ENCODE measurements at regions not wholly inside any gene's neighbourhood (a gene's known extent, or its start where the extent isn't known, plus 50 kb on each side); places are given as distances from the start of the nearest gene placed in this dataset.

DNA sequence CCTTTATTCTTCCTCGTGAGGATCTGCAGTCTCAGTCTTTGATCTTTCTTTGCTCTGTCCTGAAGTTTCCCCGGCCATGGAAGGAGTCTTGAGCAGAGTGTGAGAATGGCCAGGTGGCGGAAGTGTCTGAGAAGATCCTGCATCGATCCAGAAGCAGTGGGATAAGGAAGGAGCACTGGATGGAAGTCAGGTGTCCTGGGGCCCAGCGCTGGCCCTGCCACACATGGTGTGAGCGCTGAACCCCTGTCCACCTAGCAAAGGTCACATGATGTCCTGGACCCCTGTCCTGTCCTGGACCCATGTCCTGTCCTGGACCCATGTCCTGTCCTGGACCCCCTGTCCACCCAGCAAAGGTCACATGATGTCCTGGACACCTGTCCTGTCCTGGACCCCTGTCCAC, 111.8 kb upstream of the MED13L start:
- Histone ChIP-seq H3K9ac (ENCODE audit: insufficient read depth in 1 of 2, low read length in 2 of 2) (no peak overlapping the region), H3K27ac (ENCODE audit: low read depth in 1 of 2, low read length in 1 of 2) (no peak overlapping the region), H3K4me1 (ENCODE audit: control insufficient read depth in 5 of 5, insufficient read depth in 5 of 5, low read length in 5 of 5) (peaks cover 0 to 8% (median 0%) of the 10 kb centered on the region in 5 donors), H3K36me3 (ENCODE audit: control insufficient read depth in 4 of 4, insufficient read depth in 4 of 4, low read length in 4 of 4) (no peaks in the 10 kb centered on the region), H3K4me3 (no peak overlapping the region), H3K9me3 (ENCODE audit: control insufficient read depth in 4 of 4, insufficient read depth in 3 of 4, low read length in 3 of 4) (peaks cover 0 to 4% (median 0%) of the 10 kb centered on the region in 4 donors), H3K27me3 (ENCODE audit: control insufficient read depth in 3 of 3, insufficient read depth in 3 of 3, low read length in 2 of 3) (no peaks in the 10 kb centered on the region)
- TF ChIP-seq, protein P1, sequence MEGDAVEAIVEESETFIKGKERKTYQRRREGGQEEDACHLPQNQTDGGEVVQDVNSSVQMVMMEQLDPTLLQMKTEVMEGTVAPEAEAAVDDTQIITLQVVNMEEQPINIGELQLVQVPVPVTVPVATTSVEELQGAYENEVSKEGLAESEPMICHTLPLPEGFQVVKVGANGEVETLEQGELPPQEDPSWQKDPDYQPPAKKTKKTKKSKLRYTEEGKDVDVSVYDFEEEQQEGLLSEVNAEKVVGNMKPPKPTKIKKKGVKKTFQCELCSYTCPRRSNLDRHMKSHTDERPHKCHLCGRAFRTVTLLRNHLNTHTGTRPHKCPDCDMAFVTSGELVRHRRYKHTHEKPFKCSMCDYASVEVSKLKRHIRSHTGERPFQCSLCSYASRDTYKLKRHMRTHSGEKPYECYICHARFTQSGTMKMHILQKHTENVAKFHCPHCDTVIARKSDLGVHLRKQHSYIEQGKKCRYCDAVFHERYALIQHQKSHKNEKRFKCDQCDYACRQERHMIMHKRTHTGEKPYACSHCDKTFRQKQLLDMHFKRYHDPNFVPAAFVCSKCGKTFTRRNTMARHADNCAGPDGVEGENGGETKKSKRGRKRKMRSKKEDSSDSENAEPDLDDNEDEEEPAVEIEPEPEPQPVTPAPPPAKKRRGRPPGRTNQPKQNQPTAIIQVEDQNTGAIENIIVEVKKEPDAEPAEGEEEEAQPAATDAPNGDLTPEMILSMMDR (IDR thresholded peaks at IDR 0.05; ENCODE audit: control extremely low read depth, extremely low read depth) = no peak
- WGBS, 2 donors = 76 to 92% methylated on average over 6 of the region's 6 CpGs
- no peak for ATAC-seq (ENCODE audit: insufficient read depth, low FRiP score)
- DNase-seq = no peak

DNA sequence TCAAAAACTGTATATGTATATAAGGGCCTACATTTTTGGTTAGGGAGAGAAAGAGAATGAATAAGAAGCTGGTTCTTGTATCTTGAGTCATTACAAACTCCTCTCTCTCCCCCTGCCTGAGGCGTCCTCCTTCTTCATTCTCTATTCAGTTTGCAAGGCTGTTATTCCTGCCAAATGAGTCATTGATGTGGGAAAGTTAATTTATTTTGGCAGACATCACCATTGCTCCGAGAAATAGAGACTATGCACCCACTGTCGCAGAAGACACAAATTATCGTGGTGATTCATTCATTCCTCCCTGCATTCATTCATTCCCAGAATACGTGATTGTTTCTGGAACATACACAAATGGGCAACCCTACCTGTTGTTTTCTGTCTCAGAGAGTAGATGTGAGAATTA, 112.5 kb upstream of the MED13L start:
- TF ChIP-seq, protein P1 (IDR thresholded peaks at IDR 0.05; ENCODE audit: control extremely low read depth, extremely low read depth) = no peak
- peaks cover 0 to 4% (median 0%) of the 10 kb centered on the region in 4 donors for H3K9me3 ChIP-seq (ENCODE audit: control insufficient read depth in 4 of 4, insufficient read depth in 3 of 4, low read length in 3 of 4)
- H3K4me1 ChIP-seq (ENCODE audit: control insufficient read depth in 5 of 5, insufficient read depth in 5 of 5, low read length in 5 of 5) = peaks cover 0 to 8% (median 0%) of the 10 kb centered on the region in 5 donors
- WGBS, 2 donors = 57 to 87% methylated on average over 5 of the region's 5 CpGs
- no peaks in the 10 kb centered on the region for H3K27me3 ChIP-seq (ENCODE audit: control insufficient read depth in 3 of 3, insufficient read depth in 3 of 3, low read length in 2 of 3)
- peak; percentile 24 for ATAC-seq (ENCODE audit: insufficient read depth, low FRiP score)
- no peak overlapping the region for H3K27ac ChIP-seq (ENCODE audit: low read depth in 1 of 2, low read length in 1 of 2)
- DNase-seq = no peak
- H3K9ac ChIP-seq (ENCODE audit: insufficient read depth in 1 of 2, low read length in 2 of 2) = no peak overlapping the region
- no peak overlapping the region for H3K4me3 ChIP-seq
- H3K36me3 ChIP-seq (ENCODE audit: control insufficient read depth in 4 of 4, insufficient read depth in 4 of 4, low read length in 4 of 4) = no peaks in the 10 kb centered on the region

DNA sequence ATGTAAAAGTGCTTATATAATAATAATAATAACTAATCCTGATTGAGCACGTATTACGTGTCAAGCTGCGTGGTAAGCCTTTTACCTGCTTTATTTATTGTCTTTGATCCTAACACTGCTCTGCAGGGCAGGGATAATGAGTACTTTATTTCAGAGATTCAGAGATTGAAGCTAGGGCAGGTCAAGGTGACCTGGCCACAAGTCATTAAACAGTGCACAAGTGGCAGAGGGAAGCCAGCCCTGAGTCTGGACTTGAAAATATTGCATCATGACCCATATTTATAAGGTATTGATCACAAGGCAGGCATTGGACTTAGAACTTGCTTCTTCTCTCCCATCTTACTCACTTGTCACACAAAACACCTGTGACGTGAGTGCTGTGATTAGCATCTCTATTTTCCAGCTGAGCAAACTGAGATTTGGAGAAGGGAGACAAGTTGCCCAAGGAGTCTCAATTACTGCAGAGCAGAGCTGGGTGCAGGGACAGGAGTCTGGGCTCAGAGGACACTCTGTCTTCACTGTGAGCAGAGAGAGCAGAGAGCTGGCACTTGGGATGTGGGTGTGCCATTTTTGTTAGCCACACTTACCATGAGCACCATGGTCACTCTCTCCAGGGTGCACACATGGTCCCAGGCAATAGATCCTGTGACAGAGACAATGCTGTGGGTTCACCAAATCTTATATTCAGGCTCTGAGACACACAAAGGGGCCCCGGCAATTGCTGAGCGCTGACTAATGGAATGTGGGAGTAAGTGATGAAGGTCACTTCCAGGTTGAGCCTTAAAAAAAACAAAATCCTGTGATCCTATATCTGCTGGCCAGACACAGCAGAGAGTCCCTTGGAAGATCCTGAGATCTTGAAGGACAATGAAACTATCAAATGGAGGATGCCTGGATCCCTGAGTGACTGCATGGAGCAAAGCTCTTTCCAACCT, 113.2 kb upstream of the MED13L start:
- Histone ChIP-seq H3K9me3 (ENCODE audit: control insufficient read depth in 4 of 4, insufficient read depth in 3 of 4, low read length in 3 of 4) (peaks cover 0 to 4% (median 0%) of the 10 kb centered on the region in 4 donors), H3K36me3 (ENCODE audit: control insufficient read depth in 4 of 4, insufficient read depth in 4 of 4, low read length in 4 of 4) (no peaks in the 10 kb centered on the region), H3K27ac (ENCODE audit: low read depth in 1 of 2, low read length in 1 of 2) (no peak overlapping the region), H3K27me3 (ENCODE audit: control insufficient read depth in 3 of 3, insufficient read depth in 3 of 3, low read length in 2 of 3) (no peaks in the 10 kb centered on the region), H3K9ac (ENCODE audit: insufficient read depth in 1 of 2, low read length in 2 of 2) (no peak overlapping the region), H3K4me3 (no peak overlapping the region), H3K4me1 (ENCODE audit: control insufficient read depth in 5 of 5, insufficient read depth in 5 of 5, low read length in 5 of 5) (peaks cover 0 to 8% (median 0%) of the 10 kb centered on the region in 5 donors)
- ATAC-seq (ENCODE audit: insufficient read depth, low FRiP score) = no peak
- TF ChIP-seq, protein P1 (IDR thresholded peaks at IDR 0.05; ENCODE audit: control extremely low read depth, extremely low read depth) = no peak
- no peak for DNase-seq
- 96% methylated on average over 6 of the region's 6 CpGs for WGBS, 2 donors

All from lung (tissue), 11 donors.